Fibroblast of villous mesenchyme (primary cell): ENCODE measurements at regions not wholly inside any gene's neighbourhood (a gene's known extent, or its start where the extent isn't known, plus 50 kb on each side); places are given as distances from the start of the nearest gene placed in this dataset.
A peak's percentile ranks its signal among the peaks of the same experiment; 100 is the strongest.

Source experiments
- DNase-seq: peaks from one replicate; pipeline ENCODE4 v3.0.0-alpha.2; 2010; ENCODE audit warnings: low read depth
- H3K4me3 ChIP-seq: 2 replicates; pipeline ENCODE4 v1.5.1; 2011; ENCODE audit warnings: low read depth, mild to moderate bottlenecking, low read length
- TF ChIP-seq, protein P1 (sequence below): IDR thresholded peaks from 2 replicates; pipeline ENCODE4 v1.5.1; 2012; ENCODE audit warnings: low read depth, mild to moderate bottlenecking, low read length; ENCODE audit not compliant: insufficient read depth

DNA sequence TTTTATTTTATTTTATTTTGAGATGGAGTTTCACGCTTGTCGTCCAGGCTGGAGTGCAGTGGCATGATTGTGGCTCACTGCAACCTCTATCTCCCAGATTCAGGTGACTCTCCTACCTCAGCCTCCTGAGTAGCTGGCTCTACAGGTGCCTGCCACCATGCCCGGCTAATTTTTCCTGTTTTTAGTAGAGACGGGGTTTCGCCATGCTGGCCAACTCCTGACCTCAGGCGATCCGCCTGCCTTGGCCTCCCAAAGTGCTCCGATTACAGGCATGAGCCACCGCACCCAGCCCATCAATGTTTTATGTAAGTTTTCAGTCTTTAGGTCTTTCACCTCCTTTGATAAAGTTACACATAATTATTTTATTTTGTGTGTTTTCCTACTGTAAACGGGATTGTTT is 154.6 kb downstream of the COPRS start:
- DNase-seq, result no peak
- TF ChIP-seq, protein P1, sequence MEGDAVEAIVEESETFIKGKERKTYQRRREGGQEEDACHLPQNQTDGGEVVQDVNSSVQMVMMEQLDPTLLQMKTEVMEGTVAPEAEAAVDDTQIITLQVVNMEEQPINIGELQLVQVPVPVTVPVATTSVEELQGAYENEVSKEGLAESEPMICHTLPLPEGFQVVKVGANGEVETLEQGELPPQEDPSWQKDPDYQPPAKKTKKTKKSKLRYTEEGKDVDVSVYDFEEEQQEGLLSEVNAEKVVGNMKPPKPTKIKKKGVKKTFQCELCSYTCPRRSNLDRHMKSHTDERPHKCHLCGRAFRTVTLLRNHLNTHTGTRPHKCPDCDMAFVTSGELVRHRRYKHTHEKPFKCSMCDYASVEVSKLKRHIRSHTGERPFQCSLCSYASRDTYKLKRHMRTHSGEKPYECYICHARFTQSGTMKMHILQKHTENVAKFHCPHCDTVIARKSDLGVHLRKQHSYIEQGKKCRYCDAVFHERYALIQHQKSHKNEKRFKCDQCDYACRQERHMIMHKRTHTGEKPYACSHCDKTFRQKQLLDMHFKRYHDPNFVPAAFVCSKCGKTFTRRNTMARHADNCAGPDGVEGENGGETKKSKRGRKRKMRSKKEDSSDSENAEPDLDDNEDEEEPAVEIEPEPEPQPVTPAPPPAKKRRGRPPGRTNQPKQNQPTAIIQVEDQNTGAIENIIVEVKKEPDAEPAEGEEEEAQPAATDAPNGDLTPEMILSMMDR, result no peak
- H3K4me3 ChIP-seq, result no peak overlapping the region

DNA sequence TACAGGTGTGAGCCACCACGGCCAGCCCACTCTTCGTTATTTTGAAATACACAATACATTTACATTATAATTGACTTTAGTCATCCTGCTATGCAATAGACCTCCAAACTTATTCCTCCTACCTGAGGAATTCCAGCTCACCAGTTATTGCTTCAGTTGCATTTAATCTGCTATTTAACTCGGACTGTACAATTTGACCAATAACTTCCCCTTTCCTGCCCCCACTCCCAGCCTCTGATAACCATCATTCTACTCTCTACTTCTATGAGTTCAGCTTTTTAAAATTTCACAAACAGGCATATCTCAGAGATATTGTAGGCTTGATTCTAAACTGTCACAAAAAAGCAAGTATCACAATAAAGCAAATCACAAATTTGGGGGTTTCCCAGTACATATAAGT is 157.0 kb downstream of the COPRS start:
- no peak overlapping the region for H3K4me3 ChIP-seq
- TF ChIP-seq, protein P1, result no peak
- DNase-seq, result no peak

DNA sequence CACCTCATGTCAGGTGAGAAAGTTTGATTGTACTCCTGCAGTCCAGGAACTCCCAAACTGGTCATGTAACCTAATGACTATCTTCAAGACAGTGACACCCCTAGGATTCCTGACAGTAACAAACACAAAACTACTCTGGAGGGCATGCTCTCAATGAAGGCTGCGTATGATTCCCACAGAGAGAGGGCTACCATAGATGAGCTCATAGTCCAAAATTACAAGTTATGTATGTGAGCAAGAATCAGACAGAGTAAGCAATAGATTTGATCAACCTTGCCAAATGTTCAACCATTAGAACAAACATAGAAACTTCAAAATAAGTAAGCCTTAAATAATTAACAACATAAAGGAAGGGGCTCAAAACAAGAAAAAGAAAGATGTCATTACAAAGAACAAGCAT is 158.1 kb downstream of the COPRS start:
- DNase-seq, result peak; percentile 21
- TF ChIP-seq, protein P1, result no peak
- H3K4me3 ChIP-seq, result no peak overlapping the region

DNA sequence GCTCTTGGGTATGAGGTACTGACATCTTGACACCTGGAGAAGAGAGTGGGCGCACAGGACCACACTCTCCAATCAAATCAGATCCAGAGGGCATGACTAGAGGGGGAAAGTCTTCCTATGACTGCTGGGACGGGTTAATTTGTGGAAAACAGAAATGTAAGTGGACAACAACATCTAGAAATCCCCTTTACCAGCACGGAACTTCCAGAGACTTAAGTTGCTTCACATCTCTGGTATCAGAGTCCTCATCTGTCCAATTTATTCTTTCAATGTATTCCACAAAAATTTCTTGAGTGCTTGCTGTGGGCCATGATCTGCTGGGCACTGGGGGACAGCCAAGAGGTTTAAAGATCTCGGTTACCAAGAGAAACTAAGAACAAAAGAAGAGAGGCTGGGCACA is 159.2 kb downstream of the COPRS start:
- H3K4me3 ChIP-seq, result no peak overlapping the region
- no peak for DNase-seq
- TF ChIP-seq, protein P1, result no peak

DNA sequence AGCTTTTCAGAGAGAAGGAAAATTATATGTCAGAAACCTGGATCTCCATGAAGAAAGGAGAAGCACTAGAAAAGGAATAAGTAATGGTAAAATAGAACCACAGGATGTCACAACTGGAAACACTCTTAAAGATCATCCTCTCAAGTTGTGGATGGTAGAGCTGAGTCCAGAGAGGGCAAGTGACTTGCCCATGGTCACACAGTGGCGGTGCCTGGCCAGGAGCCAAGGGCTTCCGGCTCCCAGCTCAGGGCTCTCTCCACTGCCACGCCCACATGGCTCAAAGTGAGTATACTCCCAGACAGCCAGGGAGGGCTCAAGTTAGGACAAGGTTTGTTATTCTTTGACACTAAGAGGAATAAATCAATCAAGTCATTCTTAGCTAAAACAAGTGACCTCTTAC is 159.8 kb downstream of the COPRS start:
- no peak overlapping the region for H3K4me3 ChIP-seq
- TF ChIP-seq, protein P1, result no peak
- DNase-seq, result no peak

DNA sequence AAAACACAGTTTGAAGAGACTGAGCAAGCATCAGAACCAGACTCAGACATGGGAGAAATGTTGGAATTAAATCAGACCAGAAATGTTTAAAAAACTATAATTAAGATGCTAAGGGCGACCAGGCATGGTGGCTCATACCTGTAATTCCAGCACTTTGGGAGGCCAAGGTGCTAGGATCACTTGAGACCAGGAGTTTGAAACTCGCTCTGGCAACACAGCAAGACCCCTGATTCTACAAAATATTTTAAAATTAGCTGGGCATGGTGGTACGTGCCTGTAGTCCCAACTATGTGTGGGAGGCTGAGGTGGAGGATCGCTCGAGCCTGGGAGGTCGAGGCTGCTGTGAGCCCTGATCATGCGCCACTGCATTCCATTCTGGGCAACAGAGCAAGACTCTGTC is 160.3 kb downstream of the COPRS start:
- no peak for DNase-seq
- no peak overlapping the region for H3K4me3 ChIP-seq
- TF ChIP-seq, protein P1, result no peak

DNA sequence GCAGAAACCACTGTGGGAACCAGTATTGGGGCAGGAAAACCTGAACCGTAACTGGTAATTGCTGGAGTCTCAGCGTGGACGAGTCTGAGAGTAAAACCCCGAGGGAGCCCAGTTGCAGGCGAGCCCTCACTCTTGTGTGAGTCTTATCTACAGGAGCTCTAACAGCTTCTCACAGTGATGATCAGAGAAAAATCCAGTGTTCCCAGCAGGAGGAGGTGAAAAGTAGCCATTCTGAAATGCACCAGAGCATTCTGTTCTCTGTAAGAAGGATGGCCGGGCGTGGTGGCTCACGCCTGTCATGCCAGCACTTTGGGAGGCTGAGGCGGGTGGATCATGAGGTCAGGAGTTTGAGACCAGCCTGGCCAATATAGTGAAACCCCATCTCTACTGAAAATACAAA is 161.2 kb downstream of the COPRS start:
- no peak for DNase-seq
- TF ChIP-seq, protein P1, result no peak
- no peak overlapping the region for H3K4me3 ChIP-seq
